Trophoblast cell (in vitro differentiated cells and primary cell): ENCODE measurements at regions not wholly inside any gene's neighbourhood (a gene's known extent, or its start where the extent isn't known, plus 50 kb on each side); places are given as distances from the start of the nearest gene placed in this dataset.

Experiments
- DNase-seq, 2 donors: peaks; one replicate each; pipeline ENCODE4 v3.0.0-alpha.2; 2016
- H2AFZ ChIP-seq: 2 replicates; pipeline ENCODE4 v1.6.1; 2013; ENCODE audit warnings: low read length, moderate library complexity, mild to moderate bottlenecking; ENCODE audit not compliant: insufficient read depth, poor library complexity
- H2AK5ac ChIP-seq: 2 replicates; pipeline ENCODE4 v1.6.1; 2013; ENCODE audit warnings: mild to moderate bottlenecking, low read length
- H2BK120ac ChIP-seq: 2 replicates; pipeline ENCODE4 v1.6.1; 2013; ENCODE audit warnings: low read length, mild to moderate bottlenecking, moderate library complexity; ENCODE audit not compliant: insufficient read depth, poor library complexity
- H2BK12ac ChIP-seq: 2 replicates; pipeline ENCODE4 v1.6.1; 2013; ENCODE audit warnings: mild to moderate bottlenecking, low read length, moderate library complexity
- H2BK5ac ChIP-seq: 2 replicates; pipeline ENCODE4 v1.6.1; 2013; ENCODE audit warnings: low read length, low read depth, moderate library complexity, mild to moderate bottlenecking; ENCODE audit not compliant: poor library complexity
- H3K14ac ChIP-seq: 2 replicates; pipeline ENCODE4 v1.6.1; 2013; ENCODE audit warnings: mild to moderate bottlenecking, low read length
- H3K18ac ChIP-seq: 2 replicates; pipeline ENCODE4 v1.6.1; 2013; ENCODE audit warnings: mild to moderate bottlenecking, low read length
- H3K23ac ChIP-seq: 2 replicates; pipeline ENCODE4 v1.6.1; 2013; ENCODE audit warnings: low read length
- H3K27ac ChIP-seq: 2 replicates; pipeline ENCODE4 v1.5.1; 2013; ENCODE audit warnings: low read depth, mild to moderate bottlenecking, inconsistent platforms, low read length, moderate library complexity
- H3K27me3 ChIP-seq: 2 replicates; pipeline ENCODE4 v1.6.1; 2013; ENCODE audit warnings: inconsistent platforms, mild to moderate bottlenecking, low read length, moderate library complexity; ENCODE audit not compliant: insufficient read depth
- H3K36me3 ChIP-seq, 2 experiments: 1 replicate in 1 of 2; 2 replicates in 1 of 2; pipeline ENCODE4 v1.6.1; 2013; ENCODE audit warnings: low read length in 2 of 2, mild to moderate bottlenecking in 2 of 2, moderate library complexity in 1 of 2; ENCODE audit not compliant: insufficient read depth in 2 of 2, control insufficient read depth in 1 of 2
- H3K4ac ChIP-seq: 2 replicates; pipeline ENCODE4 v1.6.1; 2013; ENCODE audit warnings: low read depth, mild to moderate bottlenecking, low read length, moderate library complexity
- H3K4me1 ChIP-seq, 2 experiments: 1 replicate in 1 of 2; 2 replicates in 1 of 2; pipeline ENCODE4 v1.6.1; 2013; ENCODE audit warnings: low read length in 2 of 2, mild to moderate bottlenecking in 2 of 2, moderate library complexity in 1 of 2; ENCODE audit not compliant: insufficient read depth in 2 of 2, control insufficient read depth in 1 of 2
- H3K4me2 ChIP-seq: 2 replicates; pipeline ENCODE4 v1.6.1; 2013; ENCODE audit warnings: inconsistent platforms, mild to moderate bottlenecking, low read length, moderate library complexity
- H3K4me3 ChIP-seq: 2 replicates; pipeline ENCODE4 v1.5.1; 2013; ENCODE audit warnings: mild to moderate bottlenecking, low read depth, low read length, inconsistent platforms
- H3K79me1 ChIP-seq: one replicate; pipeline ENCODE4 v1.6.1; 2013; ENCODE audit warnings: low read length
- H3K79me2 ChIP-seq: 2 replicates; pipeline ENCODE4 v1.6.1; 2013; ENCODE audit warnings: low read length, mild to moderate bottlenecking; ENCODE audit not compliant: control insufficient read depth, insufficient read depth, poor library complexity
- H3K9ac ChIP-seq: 2 replicates; pipeline ENCODE4 v1.6.1; 2013; ENCODE audit warnings: mild to moderate bottlenecking, low read length
- H3K9me3 ChIP-seq: 2 replicates; pipeline ENCODE4 v1.6.1; 2013; ENCODE audit warnings: low read depth, mild to moderate bottlenecking, control low read depth, inconsistent platforms, low read length; ENCODE audit not compliant: insufficient read depth
- H4K12ac ChIP-seq: 2 replicates; pipeline ENCODE4 v1.6.1; 2013; ENCODE audit warnings: low read depth, mild to moderate bottlenecking, low read length, moderate library complexity
- H4K8ac ChIP-seq: 2 replicates; pipeline ENCODE4 v1.6.1; 2013; ENCODE audit warnings: low read depth, mild to moderate bottlenecking, low read length, moderate library complexity
- H4K91ac ChIP-seq: one replicate; pipeline ENCODE4 v1.6.1; 2013; ENCODE audit warnings: low read depth, mild to moderate bottlenecking, low read length, moderate library complexity
- WGBS: extraction: QIAGEN DNeasy Blood & Tissue Kit; methylation state at CpG from one replicate; pipeline ENCODE4 v1.1.7; 2013; ENCODE audit warnings: missing lambda C conversion rate; ENCODE audit not compliant: insufficient read length, insufficient coverage; ENCODE audit errors: extremely low coverage; 5-methylcytosine and 5-hydroxymethylcytosine counted together

DNA sequence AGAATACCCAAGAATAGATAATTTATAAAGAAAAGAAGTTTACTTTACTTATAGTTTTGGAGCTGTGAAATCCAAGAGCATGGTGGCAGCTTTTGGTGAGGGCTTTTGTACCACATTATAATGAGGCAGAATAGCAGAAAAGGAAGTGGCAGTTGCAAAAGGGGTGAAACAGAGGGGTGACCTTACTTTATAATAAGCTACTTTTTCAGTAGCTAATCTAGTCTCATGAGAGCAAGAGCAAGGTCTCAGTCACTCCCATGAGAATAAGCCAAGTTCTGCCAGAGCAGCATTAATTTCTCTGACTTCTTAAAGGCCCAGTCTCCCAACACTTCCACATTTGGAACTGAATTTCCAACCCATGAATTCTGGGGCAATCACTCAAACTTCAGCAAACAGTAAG is 502.0 kb downstream of the GBA3 start:
- Histone ChIP-seq H3K36me3 (no peaks in the 10 kb centered on the region), H3K9ac (no peak overlapping the region), H2AK5ac (no peak overlapping the region), H3K14ac (no peak overlapping the region), H3K9me3 (peaks cover 2% of the 10 kb centered on the region), H2BK5ac (no peak overlapping the region), H3K79me1 (no peaks in the 10 kb centered on the region), H3K4me2 (no peak overlapping the region), H2AFZ (no peak overlapping the region), H4K8ac (no peak overlapping the region), H3K27ac (no peak overlapping the region), H3K4ac (no peak overlapping the region), H2BK120ac (no peak overlapping the region), H3K27me3 (no peaks in the 10 kb centered on the region), H4K12ac (no peak overlapping the region), H2BK12ac (no peak overlapping the region), H3K4me3 (no peak overlapping the region), H3K4me1 (peaks cover 2 to 7% of the 10 kb centered on the region in 2 experiments), H3K23ac (no peak overlapping the region), H3K18ac (no peak overlapping the region), H3K79me2 (no peaks in the 10 kb centered on the region), H4K91ac (no peak overlapping the region)
- no peak for DNase-seq

DNA sequence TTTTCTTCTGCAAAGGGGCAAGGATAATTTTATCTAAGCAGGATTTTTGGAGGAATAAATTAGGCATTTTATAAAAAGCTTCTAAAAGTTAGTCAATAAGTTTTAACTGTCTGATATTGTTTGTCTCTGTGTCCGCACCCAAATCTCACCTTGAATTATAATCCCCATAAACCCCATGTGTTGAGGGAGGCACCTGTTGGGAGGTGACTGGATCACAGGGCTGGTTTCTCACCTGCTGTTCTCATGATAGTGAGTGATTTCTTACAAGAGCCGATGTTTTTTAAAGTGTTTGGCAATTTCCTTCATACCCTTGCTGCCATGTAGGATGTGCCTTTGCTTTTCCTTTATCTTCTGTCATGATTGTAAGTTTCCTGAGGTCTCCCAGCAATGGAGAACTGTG is 481.4 kb downstream of the GBA3 start:
- no peak overlapping the region for H3K18ac ChIP-seq
- no peaks in the 10 kb centered on the region for H3K79me2 ChIP-seq
- no peak overlapping the region for H3K4ac ChIP-seq
- WGBS = no CpG with 5 or more reads among the region's 2 CpGs
- H4K8ac ChIP-seq = no peak overlapping the region
- H3K9me3 ChIP-seq = peaks cover 1% of the 10 kb centered on the region
- H2BK120ac ChIP-seq = no peak overlapping the region
- no peak overlapping the region for H4K91ac ChIP-seq
- H2AFZ ChIP-seq = no peak overlapping the region
- H3K4me3 ChIP-seq = no peak overlapping the region
- DNase-seq = no peak
- no peak overlapping the region for H3K14ac ChIP-seq
- H3K36me3 ChIP-seq = no peaks in the 10 kb centered on the region
- no peak overlapping the region for H3K23ac ChIP-seq
- H2BK5ac ChIP-seq = no peak overlapping the region
- H4K12ac ChIP-seq = no peak overlapping the region
- no peak overlapping the region for H3K27ac ChIP-seq
- H3K27me3 ChIP-seq = no peaks in the 10 kb centered on the region
- H3K79me1 ChIP-seq = no peaks in the 10 kb centered on the region
- no peak overlapping the region for H2BK12ac ChIP-seq
- no peaks in the 10 kb centered on the region for H3K4me1 ChIP-seq
- H2AK5ac ChIP-seq = no peak overlapping the region
- no peak overlapping the region for H3K9ac ChIP-seq
- no peak overlapping the region for H3K4me2 ChIP-seq

DNA sequence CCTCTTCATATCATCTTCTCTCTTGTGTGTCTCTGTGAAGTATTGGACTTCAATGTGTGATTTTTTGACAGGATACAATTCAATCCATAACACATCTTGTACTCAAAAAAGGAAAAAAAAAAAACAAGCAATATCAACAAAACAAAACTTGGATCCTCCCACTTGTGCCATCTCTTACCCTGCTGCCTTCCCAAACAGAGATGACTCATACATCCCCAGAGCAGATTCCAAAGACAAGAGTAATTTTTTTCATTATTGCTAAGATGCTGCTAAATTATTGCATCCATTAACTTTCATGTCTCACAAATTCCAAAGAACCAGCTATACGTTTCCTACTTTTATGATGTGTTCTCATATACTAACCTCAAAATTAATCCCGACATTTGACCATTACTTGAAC is 479.2 kb downstream of the GBA3 start:
- Histone ChIP-seq H3K23ac (no peak overlapping the region), H4K12ac (no peak overlapping the region), H2BK5ac (no peak overlapping the region), H3K4me1 (no peaks in the 10 kb centered on the region), H3K4ac (no peak overlapping the region), H2AFZ (no peak overlapping the region), H2AK5ac (no peak overlapping the region), H2BK12ac (no peak overlapping the region), H4K8ac (no peak overlapping the region), H3K36me3 (no peaks in the 10 kb centered on the region), H3K9me3 (no peaks in the 10 kb centered on the region), H4K91ac (no peak overlapping the region), H3K18ac (no peak overlapping the region), H3K79me1 (no peaks in the 10 kb centered on the region), H3K14ac (no peak overlapping the region), H3K27me3 (no peaks in the 10 kb centered on the region), H3K79me2 (no peaks in the 10 kb centered on the region), H3K9ac (no peak overlapping the region), H3K4me2 (no peak overlapping the region), H3K27ac (no peak overlapping the region), H2BK120ac (no peak overlapping the region), H3K4me3 (no peak overlapping the region)
- no peak for DNase-seq
- no CpG with 5 or more reads among the region's 2 CpGs for WGBS

DNA sequence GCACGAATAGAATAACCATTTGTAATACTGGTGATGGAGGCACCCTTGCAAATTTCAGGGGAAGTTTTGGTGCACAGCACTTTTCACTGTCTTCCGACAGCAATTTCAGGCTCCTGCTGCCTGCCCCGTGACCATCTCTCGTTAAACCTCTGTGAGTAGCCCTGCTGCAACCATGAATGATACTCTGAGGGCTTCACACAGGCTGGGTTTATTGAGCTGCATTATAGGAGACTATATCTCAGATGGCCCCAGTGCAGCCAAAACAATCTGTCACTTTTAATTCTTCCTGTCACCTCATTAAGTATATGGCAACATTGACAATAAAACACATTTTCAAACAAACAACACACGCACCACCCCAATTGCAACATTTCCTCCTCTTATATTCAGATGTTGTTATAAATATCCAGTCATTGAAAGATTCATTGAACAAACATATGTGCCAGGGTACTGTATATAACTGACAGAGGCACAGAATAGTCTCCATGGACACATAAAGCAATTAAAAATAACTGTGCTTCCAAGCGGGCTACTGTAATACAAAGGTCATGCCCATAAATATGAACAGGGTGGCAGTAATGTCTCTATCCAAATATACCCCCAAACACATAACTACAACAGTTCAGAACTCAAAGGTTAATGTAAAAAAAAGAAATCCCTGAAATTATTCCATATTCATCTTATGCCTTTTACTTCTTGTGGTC is 477.0 kb downstream of the GBA3 start:
- Histone ChIP-seq H3K14ac (no peak overlapping the region), H3K4me3 (no peak overlapping the region), H2AK5ac (no peak overlapping the region), H2BK5ac (no peak overlapping the region), H3K4me1 (no peaks in the 10 kb centered on the region), H2AFZ (no peak overlapping the region), H4K12ac (no peak overlapping the region), H4K91ac (no peak overlapping the region), H3K23ac (no peak overlapping the region), H3K9me3 (no peaks in the 10 kb centered on the region), H3K18ac (no peak overlapping the region), H3K79me2 (no peaks in the 10 kb centered on the region), H4K8ac (no peak overlapping the region), H3K27ac (no peak overlapping the region), H3K4ac (no peak overlapping the region), H3K27me3 (no peaks in the 10 kb centered on the region), H3K9ac (no peak overlapping the region), H3K36me3 (no peaks in the 10 kb centered on the region), H2BK12ac (no peak overlapping the region), H3K4me2 (no peak overlapping the region), H2BK120ac (no peak overlapping the region), H3K79me1 (no peaks in the 10 kb centered on the region)
- DNase-seq = no peak
- 100% methylated on average over 1 of the region's 6 CpGs for WGBS
